ENCODE measurements at regions not wholly inside any gene's neighbourhood (a gene's known extent, or its start where the extent isn't known, plus 50 kb on each side); places are given as distances from the start of the nearest gene placed in this dataset.

DNA sequence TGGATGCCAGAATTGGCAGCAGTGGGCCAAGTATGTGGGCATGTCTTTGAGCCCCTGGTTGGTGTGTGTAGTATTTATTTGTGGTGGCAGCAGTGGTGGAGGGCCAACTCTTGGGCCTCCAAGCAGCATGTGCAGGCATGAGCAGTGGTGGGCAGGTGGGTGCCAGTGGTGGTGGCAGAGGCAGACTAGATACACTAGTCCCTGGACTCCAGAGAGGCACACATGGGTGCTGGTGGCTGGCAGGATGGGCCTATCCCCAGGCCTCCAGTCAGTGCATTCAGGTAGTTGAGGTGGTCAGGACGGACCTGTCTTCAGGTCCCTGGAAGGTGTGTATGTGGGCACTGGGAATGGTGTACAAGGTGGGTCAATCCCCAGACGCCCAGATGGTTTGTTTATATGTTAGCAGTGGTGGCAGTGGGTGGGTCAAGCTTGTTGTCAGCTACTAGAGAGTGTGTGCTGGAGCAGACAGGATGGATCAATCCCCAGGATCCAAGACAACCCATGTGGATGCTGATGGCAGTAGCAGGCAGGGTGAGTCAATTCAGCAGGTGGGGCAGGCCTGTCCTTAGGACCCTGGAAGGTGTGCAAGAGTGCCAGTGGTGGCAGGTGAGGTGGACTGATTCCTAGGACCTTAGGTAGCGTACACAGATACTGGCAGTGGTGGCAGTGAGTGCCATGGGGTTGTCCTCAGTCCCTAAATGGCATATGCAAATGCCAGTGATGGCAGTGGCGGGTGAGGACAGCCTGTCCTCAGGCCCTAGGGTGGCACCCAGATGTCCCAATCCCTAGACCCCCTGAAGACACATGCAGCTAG lies 294.3 kb downstream of the RPS24 start:
- DNase-seq = no peak
- Histone ChIP-seq H3K4me3 (no peak overlapping the region), H3K36me3 (no peaks in the 10 kb centered on the region), H3K27me3 (ENCODE audit: low read depth) (no peaks in the 10 kb centered on the region), H3K27ac (replicated peaks) (no peak overlapping the region), H3K9me3 (replicated peaks) (peaks cover 32% of the 10 kb centered on the region), H3K4me1 (no peaks in the 10 kb centered on the region)
- intact Hi-C loops (cut with micrococcal nuclease) = no loop called here
- TF ChIP-seq, protein P1, sequence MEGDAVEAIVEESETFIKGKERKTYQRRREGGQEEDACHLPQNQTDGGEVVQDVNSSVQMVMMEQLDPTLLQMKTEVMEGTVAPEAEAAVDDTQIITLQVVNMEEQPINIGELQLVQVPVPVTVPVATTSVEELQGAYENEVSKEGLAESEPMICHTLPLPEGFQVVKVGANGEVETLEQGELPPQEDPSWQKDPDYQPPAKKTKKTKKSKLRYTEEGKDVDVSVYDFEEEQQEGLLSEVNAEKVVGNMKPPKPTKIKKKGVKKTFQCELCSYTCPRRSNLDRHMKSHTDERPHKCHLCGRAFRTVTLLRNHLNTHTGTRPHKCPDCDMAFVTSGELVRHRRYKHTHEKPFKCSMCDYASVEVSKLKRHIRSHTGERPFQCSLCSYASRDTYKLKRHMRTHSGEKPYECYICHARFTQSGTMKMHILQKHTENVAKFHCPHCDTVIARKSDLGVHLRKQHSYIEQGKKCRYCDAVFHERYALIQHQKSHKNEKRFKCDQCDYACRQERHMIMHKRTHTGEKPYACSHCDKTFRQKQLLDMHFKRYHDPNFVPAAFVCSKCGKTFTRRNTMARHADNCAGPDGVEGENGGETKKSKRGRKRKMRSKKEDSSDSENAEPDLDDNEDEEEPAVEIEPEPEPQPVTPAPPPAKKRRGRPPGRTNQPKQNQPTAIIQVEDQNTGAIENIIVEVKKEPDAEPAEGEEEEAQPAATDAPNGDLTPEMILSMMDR (IDR thresholded peaks at IDR 0.05; ENCODE audit: borderline replicate concordance) = no peak

DNA sequence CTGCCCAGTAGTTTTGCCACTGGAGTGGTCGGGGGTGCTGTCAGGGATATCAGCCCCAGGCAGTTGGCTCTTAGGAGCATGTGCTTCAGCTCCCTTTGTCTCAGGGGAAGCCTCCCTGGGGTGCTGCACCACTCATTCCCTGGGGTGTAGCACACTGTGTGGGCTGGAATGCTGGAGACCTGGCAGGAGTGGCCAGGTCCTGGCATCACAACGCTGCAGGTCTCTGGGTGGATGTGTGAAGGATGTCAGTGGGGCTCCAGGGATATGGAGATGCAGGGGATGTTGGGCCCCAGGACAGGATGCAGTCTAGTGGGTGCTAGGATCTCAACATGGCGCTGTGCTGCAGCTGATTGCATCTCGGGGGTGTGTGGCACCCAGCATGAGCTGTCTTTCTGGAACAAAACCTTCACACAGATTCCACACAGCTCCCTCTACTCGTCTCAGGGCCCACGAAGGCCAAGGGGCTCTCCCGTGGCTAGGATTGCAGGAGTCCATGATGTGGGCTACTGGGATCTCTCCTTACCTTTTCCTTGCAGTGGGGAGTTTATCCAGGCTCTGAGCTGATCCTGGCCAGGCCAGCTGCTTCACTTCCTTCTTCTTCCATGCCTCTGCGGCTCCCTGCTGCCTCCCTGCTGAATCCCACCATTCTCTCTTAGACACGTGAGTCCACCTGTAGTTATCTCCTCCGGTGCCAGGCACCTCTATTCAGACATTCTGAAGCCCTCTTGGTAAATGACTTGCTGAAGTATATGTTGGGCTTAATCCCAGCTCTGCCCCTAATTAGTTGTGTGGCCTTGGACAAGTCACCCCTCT lies 295.1 kb downstream of the RPS24 start:
- intact Hi-C loops (cut with micrococcal nuclease) = no loop called here
- Histone ChIP-seq H3K4me1 (no peaks in the 10 kb centered on the region), H3K9me3 (replicated peaks) (peaks cover 29% of the 10 kb centered on the region), H3K27me3 (ENCODE audit: low read depth) (no peaks in the 10 kb centered on the region), H3K4me3 (no peak overlapping the region), H3K27ac (replicated peaks) (no peak overlapping the region), H3K36me3 (no peaks in the 10 kb centered on the region)
- no peak for DNase-seq
- TF ChIP-seq, protein P1 (IDR thresholded peaks at IDR 0.05; ENCODE audit: borderline replicate concordance) = no peak

DNA sequence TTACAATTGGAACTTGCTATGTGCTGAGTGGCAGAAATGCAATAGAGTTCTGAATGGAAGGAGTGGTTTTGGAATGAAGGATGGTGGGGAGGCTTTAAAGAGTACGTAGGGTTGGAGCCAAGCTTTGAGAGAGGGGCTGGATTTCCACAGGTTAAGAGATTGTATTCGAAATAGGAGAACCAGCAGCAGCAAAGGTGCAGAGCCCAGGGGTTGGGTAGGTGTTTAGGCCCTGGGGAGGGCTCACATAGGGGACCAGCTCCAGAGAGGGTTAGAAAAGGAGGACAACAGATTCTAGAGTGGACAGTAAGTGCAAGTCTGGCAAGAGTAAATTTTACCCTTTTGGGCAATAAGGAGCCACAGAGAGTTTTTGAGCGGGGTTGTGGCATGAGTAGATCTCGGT lies 297.2 kb downstream of the RPS24 start:
- intact Hi-C loops (cut with micrococcal nuclease) = no loop called here
- TF ChIP-seq, protein P1 (IDR thresholded peaks at IDR 0.05; ENCODE audit: borderline replicate concordance) = no peak
- Histone ChIP-seq H3K9me3 (replicated peaks) (peaks cover 25% of the 10 kb centered on the region), H3K36me3 (no peaks in the 10 kb centered on the region), H3K4me1 (peaks cover 9% of the 10 kb centered on the region), H3K27me3 (ENCODE audit: low read depth) (no peaks in the 10 kb centered on the region), H3K4me3 (no peak overlapping the region), H3K27ac (replicated peaks) (no peak overlapping the region)
- DNase-seq = no peak

DNA sequence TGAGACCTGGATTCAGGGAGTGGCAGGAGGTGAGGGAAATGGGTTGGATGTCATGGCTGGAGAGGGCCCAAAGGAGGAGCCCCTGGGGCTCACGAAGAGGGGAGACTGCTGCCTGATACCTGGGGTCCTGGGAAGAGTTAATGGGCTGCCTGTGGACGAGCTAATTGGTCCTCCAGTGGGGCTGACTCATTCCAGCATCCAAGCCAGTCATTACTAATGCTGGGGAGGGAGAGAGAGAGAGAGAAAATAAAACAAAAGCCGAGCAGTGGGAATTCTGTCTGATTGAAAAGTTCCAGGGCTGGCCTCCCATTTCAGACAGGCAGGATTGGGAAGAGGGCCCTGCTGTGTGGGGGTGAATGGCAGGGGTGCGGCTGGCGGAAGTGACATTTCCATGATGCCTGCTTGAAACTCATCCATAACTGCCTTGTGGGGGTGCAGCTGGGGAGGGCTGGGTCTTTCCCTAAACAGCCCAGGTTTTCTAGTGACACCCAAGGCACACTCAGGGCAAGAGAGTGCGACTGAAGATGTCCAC lies 297.8 kb downstream of the RPS24 start:
- no peak for DNase-seq
- intact Hi-C loops (cut with micrococcal nuclease) = no loop called here
- Histone ChIP-seq H3K9me3 (replicated peaks) (peaks cover 19% of the 10 kb centered on the region), H3K36me3 (no peaks in the 10 kb centered on the region), H3K27ac (replicated peaks) (peak overlapping the region; percentile 31), H3K4me3 (no peak overlapping the region), H3K27me3 (ENCODE audit: low read depth) (no peaks in the 10 kb centered on the region), H3K4me1 (peaks cover 15% of the 10 kb centered on the region)
- TF ChIP-seq, protein P1 (IDR thresholded peaks at IDR 0.05; ENCODE audit: borderline replicate concordance) = no peak

DNA sequence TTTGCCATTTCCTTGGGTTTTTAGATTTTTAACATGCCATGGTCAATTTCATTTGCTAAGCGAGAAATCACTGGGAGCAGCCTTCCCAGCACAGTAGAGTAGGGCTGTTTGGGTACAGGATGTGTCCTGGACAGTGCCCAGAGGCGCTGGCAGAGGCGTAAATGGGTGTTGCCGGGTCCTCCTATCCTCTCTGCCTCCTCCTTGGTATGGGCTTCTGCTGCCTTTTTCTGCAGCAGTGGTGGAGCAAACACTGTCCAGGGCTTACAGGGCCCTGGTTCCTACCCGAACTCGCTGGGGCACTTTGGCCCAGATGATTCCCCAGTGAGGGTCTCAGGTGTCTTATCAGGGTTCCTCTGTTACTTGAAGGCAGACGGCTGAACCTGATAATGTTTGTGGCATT lies 298.3 kb downstream of the RPS24 start:
- Histone ChIP-seq H3K36me3 (no peaks in the 10 kb centered on the region), H3K27me3 (ENCODE audit: low read depth) (no peaks in the 10 kb centered on the region), H3K27ac (replicated peaks) (peak overlapping the region; percentile 31), H3K4me3 (no peak overlapping the region), H3K4me1 (peaks cover 18% of the 10 kb centered on the region), H3K9me3 (replicated peaks) (peaks cover 13% of the 10 kb centered on the region)
- TF ChIP-seq, protein P1 (IDR thresholded peaks at IDR 0.05; ENCODE audit: borderline replicate concordance) = no peak
- intact Hi-C loops (cut with micrococcal nuclease) = no loop called here
- DNase-seq = no peak
